ENCODE measurements at regions not wholly inside any gene's neighbourhood (a gene's known extent, or its start where the extent isn't known, plus 50 kb on each side); places are given as distances from the start of the nearest gene placed in this dataset.

- no peak for DNase-seq
These were observed 74.2 kb upstream of the NGF start for GRCh38 chr1:115412286-115412685.

GRCh38 chr1:115411371-115412063 lies 73.5 kb upstream of the NGF start:
- DNase-seq, result no peak

- no peak for DNase-seq
These were observed 71.3 kb upstream of the NGF start for GRCh38 chr1:115409094-115410015.

- DNase-seq, result no peak
These were observed 70.5 kb upstream of the NGF start for GRCh38 chr1:115408533-115408932.

- DNase-seq, result no peak
These were observed 66.9 kb upstream of the NGF start for GRCh38 chr1:115404911-115405310.

GRCh38 chr1:115402753-115403184 lies 64.7 kb upstream of the NGF start:
- no peak for DNase-seq

- DNase-seq, result no peak
These were observed 63.6 kb upstream of the NGF start for GRCh38 chr1:115401676-115402075.

GRCh38 chr1:115400891-115401290 lies 62.8 kb upstream of the NGF start:
- no peak for DNase-seq

GRCh38 chr1:115400426-115400825 lies 62.4 kb upstream of the NGF start:
- DNase-seq, result no peak

- DNase-seq, result no peak
These were observed 60.7 kb upstream of the NGF start for GRCh38 chr1:115398745-115399144.

All from SHP77 treated with DMSO at 0.1 percent for 48 hours (cell line).